SK-N-DZ (cell line): ENCODE measurements at regions not wholly inside any gene's neighbourhood (a gene's known extent, or its start where the extent isn't known, plus 50 kb on each side); places are given as distances from the start of the nearest gene placed in this dataset.
A peak's percentile ranks its signal among the peaks of the same experiment; 100 is the strongest.
"Not testable (repeated sequence)": the region's sequence is repeated elsewhere in the genome, so short reads cannot be mapped to it uniquely, and the experiment has no call there.

Experiments used
- DNase-seq: peaks from one replicate; pipeline ENCODE4 v3.0.0-alpha.2; 2015; ENCODE audit warnings: low spot score

DNA sequence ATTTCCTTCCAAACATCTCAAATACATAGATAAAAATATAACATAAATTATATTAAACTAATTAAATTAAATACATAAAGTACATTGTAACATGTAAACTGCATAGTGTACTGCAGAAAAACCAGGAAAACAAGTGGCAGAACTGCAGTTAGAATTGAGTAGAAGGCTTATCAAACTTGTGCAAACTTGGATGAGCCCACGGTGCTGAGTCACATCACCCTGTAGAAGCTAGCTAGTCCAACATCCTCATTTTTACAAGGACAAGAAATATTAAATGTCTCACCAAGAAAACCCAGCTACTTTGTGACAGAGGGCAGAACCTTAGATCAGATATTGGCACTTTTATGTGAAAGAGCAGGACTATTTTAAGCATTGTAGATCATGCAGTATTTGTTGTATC, 807.9 kb upstream of the NUDT12 start:
- no peak for DNase-seq

DNA sequence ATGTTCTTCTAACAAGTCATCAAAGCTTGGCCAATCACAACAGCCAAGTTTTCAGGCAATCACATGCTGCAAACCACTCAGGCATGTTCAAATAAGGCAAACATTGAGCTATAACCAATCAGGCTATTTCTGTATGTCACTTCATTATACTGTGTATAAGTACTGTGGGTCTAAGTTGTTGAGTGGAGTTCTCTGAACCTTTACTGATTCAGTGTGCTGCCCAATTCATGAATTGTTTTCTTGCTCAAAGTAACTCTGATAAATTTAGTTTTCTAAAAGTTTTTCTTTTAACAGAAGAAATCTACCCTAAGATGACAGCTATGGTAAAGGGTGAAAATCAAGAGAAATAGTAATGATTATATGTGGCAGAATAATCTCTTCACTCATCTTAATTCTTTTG, 805.4 kb upstream of the NUDT12 start:
- no peak for DNase-seq

DNA sequence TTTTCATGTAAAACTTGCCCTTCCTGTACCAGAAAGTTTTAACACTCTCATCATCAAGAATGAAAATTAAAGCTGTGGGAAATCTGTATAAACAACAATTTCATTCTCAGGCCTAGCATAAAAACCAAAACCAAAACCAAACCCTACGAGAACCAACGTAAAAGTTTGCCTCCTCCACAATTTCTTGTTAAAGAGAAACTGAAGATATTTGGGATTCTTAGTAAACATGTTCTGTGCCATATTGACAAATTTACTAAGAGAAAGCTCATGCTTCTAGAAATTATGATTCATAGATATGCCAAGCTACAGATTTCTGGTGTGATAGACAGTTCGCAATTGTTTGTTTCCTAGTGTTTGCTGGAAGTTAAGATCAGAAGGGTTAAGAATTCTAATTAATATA, 801.0 kb upstream of the NUDT12 start:
- no peak for DNase-seq

DNA sequence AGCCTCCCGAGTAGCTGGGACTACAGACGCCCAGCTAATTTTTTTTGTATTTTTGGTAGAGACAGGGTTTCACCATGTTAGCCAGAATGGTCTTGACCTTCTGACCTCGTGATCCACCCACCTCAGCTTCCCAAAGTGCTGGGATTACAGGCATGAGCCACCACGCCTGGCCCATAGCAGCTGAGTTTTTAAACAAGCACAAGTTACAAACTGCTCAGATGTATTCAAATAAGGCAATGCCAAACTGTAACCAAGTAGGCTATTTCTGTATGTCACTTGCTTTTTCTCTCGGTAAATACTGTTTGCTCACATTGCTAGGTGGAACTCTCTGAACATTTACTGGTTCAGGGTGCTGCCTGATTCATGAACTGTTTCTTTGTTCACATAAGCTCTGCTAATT, 799.3 kb upstream of the NUDT12 start:
- no peak for DNase-seq

DNA sequence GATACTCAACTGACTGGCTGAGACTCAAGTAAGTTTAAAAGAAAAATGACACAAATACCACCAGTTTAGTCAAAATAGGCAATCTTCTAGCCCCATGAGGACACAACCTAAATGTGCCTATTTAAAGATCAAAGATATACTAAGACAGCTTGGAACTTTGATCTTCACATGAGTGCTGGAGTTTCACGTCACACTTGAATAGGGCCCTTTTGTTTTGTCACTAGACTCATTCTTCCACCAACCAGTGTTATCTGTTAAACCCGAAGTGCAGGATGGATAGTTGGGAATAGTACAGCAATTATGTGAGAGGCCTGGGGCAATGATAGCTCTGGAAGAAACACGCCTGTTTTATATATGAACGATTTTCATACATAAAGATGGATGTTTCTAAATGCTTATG, 792.8 kb upstream of the NUDT12 start:
- DNase-seq = no peak

DNA sequence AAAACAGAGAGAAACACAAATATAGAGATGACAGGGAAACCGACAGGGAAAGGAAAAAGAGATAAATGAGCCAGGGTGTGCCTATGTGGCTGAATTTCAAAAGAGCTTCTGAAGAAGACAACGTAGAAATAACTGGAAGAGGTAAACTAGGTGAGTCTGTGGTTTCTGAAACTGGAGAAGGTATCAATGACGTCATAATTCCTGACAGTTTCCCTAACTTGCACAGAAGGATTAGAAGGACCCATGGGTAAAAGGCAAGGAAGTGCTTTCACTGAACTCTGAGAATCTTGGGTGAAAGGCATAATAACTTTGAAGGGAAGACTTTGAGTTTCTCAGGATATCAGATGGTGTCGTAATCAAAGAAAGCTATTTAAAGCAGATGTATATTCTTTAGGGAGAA, 790.8 kb upstream of the NUDT12 start:
- DNase-seq = no peak

DNA sequence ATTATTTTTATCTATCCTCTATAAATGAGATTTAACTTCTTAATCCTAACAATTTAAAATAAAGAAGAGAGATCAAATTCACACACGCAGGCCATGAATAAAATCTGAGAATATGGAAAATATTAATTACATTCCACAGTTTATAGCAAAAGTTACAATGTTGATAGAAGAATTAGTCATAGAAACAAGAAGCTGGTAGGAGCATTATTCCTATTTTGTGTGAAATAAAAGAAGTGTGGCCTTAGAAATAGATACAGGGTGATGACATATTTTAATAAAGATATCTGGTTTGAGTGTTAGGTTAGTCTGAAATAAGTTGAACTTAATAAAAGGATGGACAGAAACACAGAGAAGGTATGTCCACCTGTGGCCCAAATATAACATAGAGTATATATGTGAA, 790.4 kb upstream of the NUDT12 start:
- no peak for DNase-seq

DNA sequence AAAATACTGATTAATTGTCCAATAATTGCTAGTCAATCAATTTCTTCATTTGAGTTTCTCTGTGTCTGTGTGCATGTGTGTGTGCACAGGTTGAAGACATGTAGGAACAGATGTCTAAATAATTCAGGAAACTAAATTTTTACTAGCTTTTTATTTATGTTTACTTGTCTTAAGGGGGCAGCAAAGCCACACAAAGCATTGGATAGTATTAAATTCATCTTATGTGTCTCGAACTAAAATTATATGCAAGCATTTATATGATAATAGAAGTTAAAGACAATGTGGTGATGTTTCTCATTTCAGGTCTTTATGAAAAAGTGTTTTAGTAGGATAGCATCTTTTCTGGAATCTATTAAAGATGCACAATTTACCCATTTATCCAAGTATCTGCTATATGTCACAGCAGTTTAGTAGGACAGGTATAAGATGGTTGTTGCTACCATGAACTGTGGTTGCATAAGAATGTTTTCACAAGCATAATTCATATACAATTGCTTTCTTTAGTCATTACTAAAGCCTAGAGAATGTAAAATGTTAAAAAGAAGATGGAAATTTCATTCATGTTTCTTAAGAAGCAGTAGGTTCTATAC, 784.6 kb upstream of the NUDT12 start:
- DNase-seq = peak; percentile 46

DNA sequence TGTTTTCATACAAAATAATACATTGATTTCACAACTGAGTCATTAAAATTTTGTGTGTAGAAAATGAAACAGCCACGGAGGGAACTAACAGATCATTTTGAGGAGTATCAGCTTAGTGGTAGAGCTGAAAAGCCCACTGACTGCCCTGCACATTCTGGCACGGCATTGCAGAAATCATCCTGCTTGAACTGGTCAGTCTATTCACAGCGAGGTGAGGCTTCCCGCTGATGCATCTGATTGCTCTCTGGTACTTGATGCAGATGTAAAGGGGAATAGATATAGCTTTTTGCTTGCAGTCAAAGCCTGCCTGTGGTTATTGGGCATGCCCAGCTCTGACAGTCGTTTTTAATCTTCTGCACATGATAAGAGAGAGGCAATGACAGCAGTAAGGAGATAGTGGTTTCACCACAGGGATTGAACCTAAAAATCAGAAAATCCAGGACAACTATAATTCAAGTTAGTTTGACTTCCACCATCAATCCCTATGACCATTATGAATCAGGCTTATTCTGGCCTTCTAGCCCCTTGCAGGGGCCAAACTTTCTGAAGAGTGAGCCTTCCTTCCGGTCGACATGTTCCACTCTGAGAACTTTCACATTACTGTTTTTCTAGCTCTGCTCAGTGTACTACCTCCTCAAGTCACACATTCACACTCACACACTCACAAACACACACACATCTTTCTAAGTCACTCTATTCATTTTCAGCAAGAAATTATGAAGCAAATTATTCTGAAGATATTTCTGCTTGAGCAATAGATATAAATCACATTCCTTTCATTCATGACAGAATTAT, 782.8 kb upstream of the NUDT12 start:
- peak; percentile 8 for DNase-seq

DNA sequence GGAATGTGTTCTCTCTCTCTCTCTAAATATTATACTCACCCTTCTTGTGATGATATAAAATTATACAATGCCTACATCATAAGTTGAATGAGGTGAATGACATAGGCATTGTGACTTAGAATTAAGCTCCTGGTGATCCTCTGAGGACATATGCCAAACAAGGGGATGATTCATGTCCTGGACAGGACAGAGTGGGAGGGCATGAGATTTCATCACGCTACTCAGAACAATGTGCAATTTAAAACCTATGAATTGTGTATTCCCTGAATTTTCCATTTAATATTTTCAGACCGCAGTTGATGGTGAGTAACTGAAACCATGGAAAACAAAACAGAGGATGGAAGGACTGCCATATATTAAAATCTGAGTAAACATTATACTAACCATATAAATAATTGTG, 782.2 kb upstream of the NUDT12 start:
- no peak for DNase-seq

DNA sequence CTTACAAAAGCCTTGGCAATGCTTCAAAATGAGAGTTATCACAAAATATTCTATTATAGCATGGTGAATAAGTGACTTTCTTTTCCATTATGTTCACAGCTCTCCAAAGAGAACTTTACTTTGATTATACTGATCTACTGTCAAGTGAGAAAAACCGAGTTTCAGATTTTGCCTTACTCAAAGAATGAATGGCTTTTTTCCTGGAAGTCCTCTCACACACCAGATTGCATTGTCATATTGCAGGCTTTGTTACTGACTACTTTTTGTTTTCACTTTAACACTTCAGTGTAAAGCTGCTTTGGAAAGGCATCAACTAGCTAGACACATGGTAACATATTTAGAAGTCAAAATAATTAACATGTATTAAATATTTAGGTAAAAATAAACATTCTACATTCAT, 765.2 kb upstream of the NUDT12 start:
- no peak for DNase-seq

DNA sequence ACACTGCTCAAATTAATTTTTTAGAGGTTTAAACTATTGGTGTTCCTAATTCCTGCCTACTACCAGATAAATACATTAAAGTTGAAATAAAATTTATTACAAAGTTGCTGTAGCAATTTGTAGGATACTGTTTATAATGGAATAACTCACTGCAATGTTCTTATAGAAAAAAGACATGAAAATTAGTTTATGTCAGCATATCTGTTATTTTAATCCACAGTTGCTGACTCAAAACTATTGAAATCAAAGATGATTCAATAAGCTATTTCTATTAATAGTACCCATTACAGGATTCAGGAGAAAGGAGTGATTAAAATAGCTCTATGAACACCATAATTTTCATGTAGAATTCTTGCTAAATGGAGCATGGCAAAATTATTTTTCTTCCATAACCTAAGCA, 764.4 kb upstream of the NUDT12 start:
- no peak for DNase-seq

DNA sequence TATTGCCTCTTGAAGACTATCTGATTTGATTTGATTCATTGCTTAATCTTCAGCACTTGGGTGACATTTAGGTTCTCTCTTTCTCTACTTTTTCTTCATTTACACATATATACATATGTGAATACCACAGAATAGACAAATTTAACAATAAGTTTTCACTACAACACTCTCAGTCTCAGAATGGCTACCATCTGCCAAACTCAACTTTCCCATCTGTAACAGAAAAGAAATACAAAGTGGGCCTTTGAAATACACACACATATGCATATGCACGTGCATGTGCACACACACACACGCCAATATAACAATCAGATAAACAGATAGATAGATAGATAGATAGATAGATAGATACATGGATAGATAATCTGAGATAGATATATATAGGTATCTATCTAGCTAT, 762.8 kb upstream of the NUDT12 start:
- no peak for DNase-seq

DNA sequence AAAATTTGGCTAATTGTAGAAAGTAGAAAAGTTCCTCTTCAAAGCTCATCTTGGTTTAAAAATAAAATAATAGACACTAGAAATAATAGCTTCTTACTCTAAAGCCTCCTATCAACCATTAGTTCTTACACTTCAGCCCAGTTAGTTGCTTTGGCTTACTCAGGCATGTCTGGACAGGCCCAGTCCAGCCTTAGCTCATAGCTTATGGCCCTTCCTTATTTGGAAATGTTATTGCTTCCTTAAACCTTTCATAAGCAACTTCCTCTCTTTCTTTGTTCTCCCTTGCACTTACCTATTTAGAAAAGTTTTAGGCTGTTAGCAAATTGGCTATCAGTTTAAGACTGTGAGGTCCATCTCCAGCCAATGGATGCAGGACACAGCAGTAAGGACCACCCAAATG, 754.1 kb upstream of the NUDT12 start:
- not testable (repeated sequence) for DNase-seq

DNA sequence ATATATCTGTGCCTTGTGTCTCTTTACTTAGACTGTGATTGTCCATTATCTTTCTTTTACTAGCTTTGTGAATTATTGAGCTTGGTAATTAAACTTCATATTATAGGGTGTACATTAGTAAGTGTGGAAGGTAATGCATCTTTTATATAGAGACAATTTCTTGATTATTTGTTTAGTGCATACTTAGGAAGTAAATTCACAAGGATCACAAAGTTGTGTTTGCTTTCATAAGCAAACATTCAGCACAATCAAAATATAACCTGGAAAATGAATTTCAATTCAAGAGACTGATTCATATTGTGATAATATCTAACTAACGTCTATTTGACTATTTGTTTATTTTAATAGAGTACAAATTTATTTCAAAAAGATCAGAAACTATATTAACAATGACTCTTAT, 749.9 kb upstream of the NUDT12 start:
- DNase-seq = no peak

DNA sequence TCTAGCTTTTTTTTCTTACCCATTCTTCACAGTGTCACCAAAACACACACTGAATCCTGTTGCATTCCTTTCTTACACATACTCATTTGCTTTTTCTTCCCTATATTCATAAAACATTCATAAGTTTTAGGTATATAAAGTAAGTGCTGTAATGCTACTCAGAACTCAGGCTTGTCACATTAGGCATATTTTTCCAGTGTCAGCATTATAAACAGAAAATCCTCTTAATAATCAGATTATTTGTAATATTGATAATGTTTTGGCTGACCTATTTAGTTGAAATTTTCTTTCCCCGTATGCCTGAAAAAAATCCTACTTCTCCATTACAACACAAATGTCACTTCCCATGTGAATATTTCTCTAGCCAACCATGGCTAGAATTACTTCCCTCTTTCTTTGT, 743.0 kb upstream of the NUDT12 start:
- no peak for DNase-seq

DNA sequence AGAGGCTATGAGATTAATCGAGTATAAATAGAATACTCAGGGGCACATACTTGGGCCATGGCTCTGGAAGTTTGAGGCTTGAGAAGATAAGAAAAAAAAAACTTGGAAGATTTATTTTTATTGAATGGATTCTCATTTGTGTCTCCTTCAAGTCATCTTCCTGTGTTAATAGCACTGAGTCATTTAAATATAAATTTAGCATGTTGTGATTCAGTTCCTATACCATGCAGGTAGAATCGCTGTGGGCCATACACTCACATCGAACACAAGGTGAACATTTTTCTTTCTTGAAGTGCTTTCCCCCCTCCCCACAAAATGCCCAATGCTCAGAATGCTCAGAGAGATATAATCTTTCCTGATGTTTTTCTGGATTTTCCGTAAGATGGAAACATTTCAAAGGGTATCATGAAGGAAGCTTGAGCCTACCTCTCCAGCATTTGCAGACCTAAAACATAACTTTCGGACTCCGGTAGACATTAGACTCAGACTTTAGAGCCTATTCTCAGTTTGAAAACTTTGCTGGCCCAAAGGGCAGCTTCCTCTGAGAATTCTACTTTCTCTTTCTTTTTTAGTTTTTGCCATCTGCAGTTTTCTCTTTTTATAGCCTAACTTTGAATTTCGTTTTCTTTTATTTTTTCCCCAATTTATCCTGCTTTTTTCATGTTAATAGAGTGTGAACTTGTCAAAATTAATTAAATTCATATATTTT, 737.6 kb upstream of the NUDT12 start:
- DNase-seq = no peak

DNA sequence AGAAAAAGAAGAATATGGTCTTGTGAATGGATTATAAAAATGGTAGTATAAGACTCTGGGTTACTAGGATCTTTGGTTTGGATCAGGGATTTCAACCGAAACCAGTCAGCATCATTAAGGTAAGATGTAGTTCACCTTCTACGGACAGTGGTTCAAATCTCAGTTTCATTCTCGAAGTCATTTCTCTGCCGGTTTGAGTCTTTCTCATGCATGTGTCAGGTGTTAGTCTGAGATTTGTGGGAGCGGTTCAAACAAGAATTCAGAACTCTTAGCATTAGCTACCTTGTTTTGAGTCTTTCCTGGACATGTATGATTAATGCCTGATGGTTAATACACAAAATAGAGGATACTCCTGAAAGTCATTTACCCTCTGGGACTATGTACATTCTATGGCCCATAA, 735.9 kb upstream of the NUDT12 start:
- DNase-seq = no peak

DNA sequence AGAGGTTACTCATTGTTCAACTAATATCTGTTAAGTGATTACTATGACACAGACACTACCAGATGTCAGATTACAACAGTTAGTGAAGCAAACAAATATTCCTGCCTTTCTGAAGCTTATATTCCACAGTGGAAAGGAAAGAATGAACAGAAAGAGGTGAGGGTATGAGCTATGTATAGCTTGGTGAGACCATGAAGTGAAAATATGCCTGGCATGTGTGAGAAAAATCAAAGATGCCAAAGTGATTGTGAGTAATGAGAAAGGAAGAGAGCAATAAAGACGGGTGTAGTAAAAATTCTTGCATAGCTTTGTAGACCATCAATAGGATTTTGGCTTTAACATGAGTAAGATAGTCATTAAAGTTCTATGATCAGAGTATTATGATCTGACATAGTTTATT, 734.5 kb upstream of the NUDT12 start:
- DNase-seq = no peak

DNA sequence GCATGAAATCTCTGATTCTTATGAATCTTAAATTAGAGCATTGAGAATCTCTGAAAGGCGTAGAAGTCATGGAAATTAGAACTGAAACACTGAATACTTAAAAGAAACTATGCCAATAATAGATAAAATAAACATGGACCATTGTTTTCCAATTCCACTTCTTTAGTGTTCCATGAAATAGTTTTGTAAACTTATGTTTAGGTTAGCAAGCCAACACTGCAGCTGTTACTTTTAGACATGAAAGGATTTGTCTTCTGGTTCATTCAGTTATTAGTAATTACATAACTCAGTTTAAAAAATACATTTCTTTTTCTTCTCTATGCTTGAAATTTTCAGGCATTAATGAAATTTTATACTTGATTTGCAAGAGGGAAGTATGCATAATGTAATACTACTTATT, 733.4 kb upstream of the NUDT12 start:
- no peak for DNase-seq

DNA sequence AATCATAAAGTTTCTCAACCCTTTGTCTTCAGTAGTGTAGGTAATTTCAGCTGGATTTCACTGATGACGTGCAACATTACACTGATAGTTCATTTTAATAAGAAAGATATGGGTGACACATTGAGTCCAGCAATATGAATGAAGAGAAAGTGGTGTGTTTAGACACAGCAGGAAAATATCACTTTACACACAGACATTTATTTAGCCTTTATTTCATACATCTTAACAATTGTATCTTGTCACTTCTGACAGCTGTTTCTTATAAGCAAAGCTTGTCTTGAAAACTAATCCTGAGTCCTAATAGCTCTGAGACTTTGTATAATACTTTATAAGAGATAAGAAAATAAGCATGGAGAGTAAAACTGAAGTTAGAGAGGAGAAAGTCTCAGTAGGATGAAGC, 720.5 kb upstream of the NUDT12 start:
- DNase-seq = no peak

DNA sequence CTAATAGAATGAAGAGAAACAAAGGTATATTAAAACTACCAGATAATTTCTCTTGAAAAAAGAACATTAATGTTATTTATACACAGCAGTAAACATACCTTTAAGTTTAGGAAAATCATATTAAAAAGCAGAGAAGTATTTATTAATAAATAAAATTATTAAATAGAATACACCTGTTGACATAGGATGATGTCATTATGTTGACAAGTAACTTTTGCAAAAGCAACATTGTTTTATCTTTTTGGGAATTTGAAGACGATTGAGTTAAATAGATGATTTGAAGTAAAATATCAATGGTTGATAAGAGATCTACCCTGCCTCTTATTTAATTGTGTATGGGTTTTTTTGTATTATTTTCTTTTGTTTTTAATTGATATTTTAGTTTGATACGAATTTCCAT, 711.1 kb upstream of the NUDT12 start:
- DNase-seq = no peak
